PC-9 (cell line): ENCODE measurements at regions not wholly inside any gene's neighbourhood (a gene's known extent, or its start where the extent isn't known, plus 50 kb on each side); places are given as distances from the start of the nearest gene placed in this dataset.

Experiments used
- BruUV-seq: library from RNA; stranded (reverse); fragments of 400-500 nt; replicated peaks from 2 replicates; lab custom pipeline; 2021; lab: Mats Ljungman, UMichigan
- CTCF ChIA-PET: fragments of 300-600 bp; sonication (Branson Sonifier 250); formaldehyde crosslinking; loops from one replicate; lab custom pipeline; 2022; ENCODE audit warnings: antibody characterized with exemption; lab: Charles Lee
- POLR2A ChIA-PET: fragments of 300-600 bp; sonication (Branson Sonifier 250); formaldehyde crosslinking; loops from one replicate; lab custom pipeline; 2022; ENCODE audit warnings: antibody characterized with exemption; ENCODE audit not compliant: unreplicated experiment; lab: Charles Lee
- DNase-seq, 2 experiments: peaks; one replicate each; pipeline versions ENCODE4 v3.0.0 to v3.0.0-alpha.2; 2015 to 2022; ENCODE audit warnings: mixed read lengths in 1 of 2
- H2AFZ ChIP-seq: fragments of 200-600 bp; sonication (generic); 2 replicates; pipeline ENCODE4 v1.8.1; 2017; ENCODE audit warnings: antibody characterized with exemption
- H3F3A ChIP-seq: fragments of 200-600 bp; sonication (generic); 2 replicates; pipeline ENCODE4 v1.8.1; 2017; ENCODE audit warnings: antibody characterized with exemption, mild to moderate bottlenecking, low read depth; ENCODE audit not compliant: insufficient read depth
- H3K27ac ChIP-seq: fragments of 200-600 bp; sonication (generic); 2 replicates; pipeline ENCODE4 v1.6.1; 2016; ENCODE audit warnings: mixed run types
- H3K27me3 ChIP-seq: fragments of 200-600 bp; sonication (generic); 2 replicates; pipeline ENCODE4 v1.6.1; 2016; ENCODE audit warnings: low read depth, mixed run types; ENCODE audit not compliant: insufficient read depth
- H3K36me3 ChIP-seq: fragments of 200-600 bp; sonication (generic); 2 replicates; pipeline ENCODE4 v1.6.1; 2016; ENCODE audit warnings: low read depth, mixed run types
- H3K4me1 ChIP-seq: fragments of 200-600 bp; sonication (generic); replicated peaks from 2 replicates; pipeline ENCODE4 v1.6.1; 2016; ENCODE audit warnings: mixed run types; ENCODE audit not compliant: insufficient read depth
- H3K4me2 ChIP-seq: fragments of 200-600 bp; sonication (generic); 2 replicates; pipeline ENCODE4 v1.6.1; 2017; ENCODE audit warnings: mixed run types
- H3K4me3 ChIP-seq: fragments of 200-600 bp; sonication (generic); 2 replicates; pipeline ENCODE4 v1.6.1; 2016; ENCODE audit warnings: mixed run types
- H3K79me2 ChIP-seq: fragments of 200-600 bp; sonication (generic); 2 replicates; pipeline ENCODE4 v1.6.1; 2017; ENCODE audit warnings: low read depth, mixed run types
- H3K9me2 ChIP-seq: fragments of 200-600 bp; sonication (generic); 2 replicates; pipeline ENCODE4 v1.8.1; 2017; ENCODE audit warnings: mild to moderate bottlenecking; ENCODE audit not compliant: insufficient read depth
- H3K9me3 ChIP-seq: fragments of 200-600 bp; sonication (generic); 2 replicates; pipeline ENCODE4 v1.8.1; 2016; ENCODE audit warnings: low read depth; ENCODE audit not compliant: insufficient read depth
- H4K20me1 ChIP-seq: fragments of 200-600 bp; sonication (generic); 2 replicates; pipeline ENCODE4 v1.8.1; 2017; ENCODE audit not compliant: insufficient read depth
- EZH2 ChIP-seq: fragments of 200-600 bp; sonication (generic); IDR thresholded peaks from 2 replicates; pipeline ENCODE4 v1.8.0; 2017; ENCODE audit warnings: antibody characterized with exemption, low read depth
- intact Hi-C: fragments of 100-400 bp; cut with micrococcal nuclease; formaldehyde crosslinking; loops from one replicate; pipeline ENCODE4 v1.10.0; 2022; ENCODE audit not compliant: unreplicated experiment
- TF ChIP-seq, protein P1 (sequence below): fragments of 200-600 bp; sonication (generic); conservative IDR thresholded peaks from 2 replicates; pipeline ENCODE4 v1.6.1; 2017; ENCODE audit warnings: mixed run types, antibody characterized with exemption, mild to moderate bottlenecking, moderate library complexity

DNA sequence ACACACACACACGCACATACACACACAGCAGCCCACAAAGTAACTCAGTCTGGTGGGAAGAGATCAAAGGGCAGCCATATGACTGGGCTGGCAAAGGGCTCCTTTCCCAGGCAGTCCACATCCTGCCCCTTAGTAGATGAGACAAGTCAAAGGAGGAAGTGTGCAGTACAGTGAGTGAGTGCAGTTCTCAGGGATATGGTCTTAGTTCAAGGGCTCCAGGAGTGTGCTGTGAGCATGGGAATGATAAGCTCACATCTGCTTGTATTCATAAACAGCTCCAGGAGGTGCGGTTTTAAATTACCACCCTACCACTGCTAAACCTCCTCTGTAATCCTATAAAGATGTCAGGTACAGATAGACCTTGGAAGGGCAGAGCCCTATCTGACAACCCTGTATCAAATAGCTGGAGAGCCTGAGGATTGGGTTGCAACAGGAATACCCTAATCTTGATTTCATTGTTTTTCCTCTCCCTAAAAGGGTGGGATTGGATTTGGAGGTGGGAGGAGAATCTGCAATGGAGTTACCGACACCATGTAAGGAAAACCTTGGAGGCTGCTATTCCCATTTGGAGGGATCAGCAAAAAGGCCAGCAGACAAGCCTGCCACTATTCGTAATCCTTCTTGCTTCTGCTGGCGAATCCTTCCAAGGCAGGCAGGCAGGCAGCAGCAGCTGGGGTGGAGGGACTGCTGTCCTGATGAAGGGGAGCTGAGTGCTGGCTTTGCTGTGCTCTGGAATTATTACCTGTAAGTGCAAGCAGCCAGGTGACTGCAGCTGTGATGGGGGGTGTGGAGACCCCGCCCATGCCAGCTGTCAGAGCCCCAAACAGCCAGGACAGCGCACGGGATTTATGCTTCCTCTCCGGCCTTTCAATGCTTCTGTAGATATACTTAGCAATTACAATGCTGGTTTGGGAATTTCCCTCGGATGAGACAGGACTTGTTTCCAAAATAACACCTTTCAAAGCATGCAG lies 342.7 kb downstream of the PRL start:
- no peaks in the 10 kb centered on the region for H4K20me1 ChIP-seq
- TF ChIP-seq EZH2, result no peak
- TF ChIP-seq, protein P1, sequence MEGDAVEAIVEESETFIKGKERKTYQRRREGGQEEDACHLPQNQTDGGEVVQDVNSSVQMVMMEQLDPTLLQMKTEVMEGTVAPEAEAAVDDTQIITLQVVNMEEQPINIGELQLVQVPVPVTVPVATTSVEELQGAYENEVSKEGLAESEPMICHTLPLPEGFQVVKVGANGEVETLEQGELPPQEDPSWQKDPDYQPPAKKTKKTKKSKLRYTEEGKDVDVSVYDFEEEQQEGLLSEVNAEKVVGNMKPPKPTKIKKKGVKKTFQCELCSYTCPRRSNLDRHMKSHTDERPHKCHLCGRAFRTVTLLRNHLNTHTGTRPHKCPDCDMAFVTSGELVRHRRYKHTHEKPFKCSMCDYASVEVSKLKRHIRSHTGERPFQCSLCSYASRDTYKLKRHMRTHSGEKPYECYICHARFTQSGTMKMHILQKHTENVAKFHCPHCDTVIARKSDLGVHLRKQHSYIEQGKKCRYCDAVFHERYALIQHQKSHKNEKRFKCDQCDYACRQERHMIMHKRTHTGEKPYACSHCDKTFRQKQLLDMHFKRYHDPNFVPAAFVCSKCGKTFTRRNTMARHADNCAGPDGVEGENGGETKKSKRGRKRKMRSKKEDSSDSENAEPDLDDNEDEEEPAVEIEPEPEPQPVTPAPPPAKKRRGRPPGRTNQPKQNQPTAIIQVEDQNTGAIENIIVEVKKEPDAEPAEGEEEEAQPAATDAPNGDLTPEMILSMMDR, result no peak
- H3K27me3 ChIP-seq, result no peaks in the 10 kb centered on the region
- no peak overlapping the region for H3K4me2 ChIP-seq
- H3K9me3 ChIP-seq, result no peaks in the 10 kb centered on the region
- no peak overlapping the region for H3K4me3 ChIP-seq
- intact Hi-C loops, result no loop called here
- peaks cover 3% of the 10 kb centered on the region for H3K4me1 ChIP-seq
- H3K79me2 ChIP-seq, result no peaks in the 10 kb centered on the region
- no peaks in the 10 kb centered on the region for H3K9me2 ChIP-seq
- DNase-seq, result no peak
- H3F3A ChIP-seq, result no peaks in the 10 kb centered on the region
- CTCF ChIA-PET, result no interaction called here
- BruUV-seq, result no TSS peak
- H3K36me3 ChIP-seq, result no peaks in the 10 kb centered on the region
- no peak overlapping the region for H3K27ac ChIP-seq
- no peak overlapping the region for H2AFZ ChIP-seq
- POLR2A ChIA-PET, result interaction anchor here (0.5 kb wide), 1 partner anchor 361 kb away, joined by 3 read pairs; the partner anchor contains the start of gene SOX4

DNA sequence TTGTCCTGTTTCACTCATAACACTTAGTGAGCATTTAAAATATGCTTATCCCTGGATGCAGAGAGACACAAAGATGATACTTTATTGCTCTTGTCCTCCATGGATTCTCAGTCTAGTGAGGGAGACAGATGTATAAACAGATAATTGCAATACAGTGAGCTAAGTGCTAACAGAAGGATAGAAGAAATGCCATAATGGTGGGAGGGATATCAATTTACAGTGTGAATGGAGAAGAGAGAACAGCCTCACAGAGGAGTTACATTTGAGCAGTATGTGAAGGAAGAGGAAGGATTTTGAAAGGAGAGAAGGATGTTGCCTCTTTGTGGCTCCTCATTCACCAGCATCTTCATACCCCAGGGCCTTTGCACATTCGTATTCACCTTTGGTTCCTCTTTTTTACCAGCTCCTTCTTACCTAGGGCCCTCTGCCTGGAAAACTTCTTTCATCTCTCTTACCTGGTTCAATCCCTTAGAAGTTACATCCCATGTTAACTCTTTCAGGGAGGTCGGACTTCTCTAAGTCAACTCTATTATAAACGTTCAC lies 341.7 kb downstream of the PRL start:
- H3K9me3 ChIP-seq, result no peaks in the 10 kb centered on the region
- no peak overlapping the region for H3K4me2 ChIP-seq
- no TSS peak for BruUV-seq
- no peaks in the 10 kb centered on the region for H4K20me1 ChIP-seq
- H3K9me2 ChIP-seq, result no peaks in the 10 kb centered on the region
- CTCF ChIA-PET, result no interaction called here
- no peaks in the 10 kb centered on the region for H3F3A ChIP-seq
- no peak for DNase-seq
- POLR2A ChIA-PET, result no interaction called here
- no peaks in the 10 kb centered on the region for H3K79me2 ChIP-seq
- H3K4me1 ChIP-seq, result no peaks in the 10 kb centered on the region
- H3K4me3 ChIP-seq, result no peak overlapping the region
- TF ChIP-seq, protein P1, result no peak
- TF ChIP-seq EZH2, result no peak
- no peaks in the 10 kb centered on the region for H3K36me3 ChIP-seq
- H2AFZ ChIP-seq, result no peak overlapping the region
- no peak overlapping the region for H3K27ac ChIP-seq
- H3K27me3 ChIP-seq, result no peaks in the 10 kb centered on the region
- intact Hi-C loops, result no loop called here

DNA sequence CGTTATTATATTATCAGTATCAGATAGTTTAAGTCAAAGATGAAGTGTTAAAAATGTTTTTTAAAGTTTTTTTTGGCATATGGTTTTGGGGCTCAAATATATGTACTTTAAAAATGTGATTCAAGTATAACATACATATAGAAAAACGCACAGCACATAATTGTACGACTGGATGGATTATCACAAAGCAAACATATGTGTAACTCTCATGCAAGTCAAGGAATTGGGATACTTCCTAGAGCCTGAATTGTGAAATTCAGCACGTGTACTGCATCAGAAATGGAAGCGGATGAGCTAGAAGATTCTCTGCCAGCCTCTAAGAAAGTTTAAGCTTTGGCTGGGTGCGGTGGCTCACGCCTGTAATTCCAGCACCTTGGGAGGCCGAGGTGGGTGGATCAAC lies 340.9 kb downstream of the PRL start:
- Histone ChIP-seq H3K4me3 (no peak overlapping the region), H3K36me3 (no peaks in the 10 kb centered on the region), H3K9me3 (no peaks in the 10 kb centered on the region), H3K27me3 (no peaks in the 10 kb centered on the region), H3K4me1 (no peaks in the 10 kb centered on the region), H3K79me2 (no peaks in the 10 kb centered on the region), H3K4me2 (no peak overlapping the region), H3K9me2 (no peaks in the 10 kb centered on the region), H3K27ac (no peak overlapping the region), H3F3A (no peaks in the 10 kb centered on the region), H4K20me1 (no peaks in the 10 kb centered on the region), H2AFZ (no peak overlapping the region)
- ChIA-PET CTCF (no interaction called here), POLR2A (no interaction called here)
- no TSS peak for BruUV-seq
- DNase-seq, result no peak
- TF ChIP-seq, protein P1, result no peak
- TF ChIP-seq EZH2, result no peak
- intact Hi-C loops, result no loop called here
